ENCODE measurements at regions not wholly inside any gene's neighbourhood (a gene's known extent, or its start where the extent isn't known, plus 50 kb on each side); places are given as distances from the start of the nearest gene placed in this dataset.

DNA sequence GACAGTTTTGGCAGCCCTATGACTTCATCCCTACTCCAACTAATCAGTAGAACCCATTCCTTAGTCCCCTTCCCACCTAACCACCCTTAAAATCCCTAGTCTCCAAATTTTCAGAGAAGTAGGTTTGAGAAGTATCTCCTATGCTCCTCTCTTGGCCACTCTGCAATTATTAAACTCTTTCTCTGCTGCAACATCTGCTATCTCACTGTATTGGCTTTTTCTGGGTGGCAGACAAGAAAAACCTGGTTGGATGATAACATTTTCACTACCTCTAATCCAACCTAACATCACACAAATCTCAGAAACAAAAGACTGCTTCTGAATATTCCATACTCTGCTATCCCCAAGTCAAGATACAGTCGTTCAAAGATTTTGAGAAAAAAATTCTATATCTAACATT, 542.4 kb upstream of the SOX9 start:
- H3K79me1 ChIP-seq (ENCODE audit: low read depth in 1 of 2, low read length in 2 of 2), result no peaks in the 10 kb centered on the region
- H2BK20ac ChIP-seq (ENCODE audit: low read depth, low read length), result no peak overlapping the region
- H4K91ac ChIP-seq (ENCODE audit: insufficient read depth, low read depth, low read length), result no peak overlapping the region
- H2BK5ac ChIP-seq (ENCODE audit: low read depth, low read length, poor library complexity, severe bottlenecking), result no peak overlapping the region
- H4K20me1 ChIP-seq (ENCODE audit: insufficient read depth, low read length), result no peaks in the 10 kb centered on the region
- ATAC-seq (ENCODE audit: low read depth) (no peak), DNase-seq (no peak)
- no peak overlapping the region for H3K4me2 ChIP-seq (ENCODE audit: low read depth, low read length)
- H4K5ac ChIP-seq (ENCODE audit: low read depth, low read length), result no peak overlapping the region
- H3K4me1 ChIP-seq (ENCODE audit: control insufficient read depth, insufficient read depth, low read length), result no peaks in the 10 kb centered on the region
- H4K8ac ChIP-seq (ENCODE audit: low read depth in 2 of 2, low read length in 2 of 2), result no peak overlapping the region
- no peak overlapping the region for H3K14ac ChIP-seq (replicated peaks; ENCODE audit: low read depth, low read length)
- H3K4me3 ChIP-seq (ENCODE audit: insufficient read depth, low read depth, low read length), result no peak overlapping the region
- no peak overlapping the region for H3K27ac ChIP-seq (ENCODE audit: insufficient read depth, low read length)
- ChIA-PET POLR2A (ENCODE audit: unreplicated experiment) (no interaction called here), CTCF (no interaction called here)
- no peak overlapping the region for H2BK15ac ChIP-seq (ENCODE audit: low read depth, low read length)
- H3K23ac ChIP-seq (ENCODE audit: low read depth, low read length), result no peak overlapping the region
- H3K9ac ChIP-seq (ENCODE audit: low read depth, low read length), result no peak overlapping the region
- intact Hi-C loops (cut with micrococcal nuclease), result no loop called here
- no peak overlapping the region for H2BK120ac ChIP-seq (ENCODE audit: low read depth, low read length)
- no peak overlapping the region for H2AFZ ChIP-seq (replicated peaks; ENCODE audit: low read length, poor library complexity)
- H2AK5ac ChIP-seq (ENCODE audit: low read depth, low read length), result no peak overlapping the region
- no TSS peak for BruUV-seq (replicated peaks)
- no peak overlapping the region for H3K4ac ChIP-seq (ENCODE audit: low read depth, low read length)
- no peak overlapping the region for H3K56ac ChIP-seq (ENCODE audit: extremely low read depth, insufficient read depth, low read length)
- H2AK9ac ChIP-seq (replicated peaks; ENCODE audit: low read depth, low read length, poor library complexity), result no peak overlapping the region
- in situ Hi-C loops (cut with MboI; ENCODE audit: low sequenced_read_pairs), result no loop called here
- dilution Hi-C loops (cut with HindIII; ENCODE audit: low sequenced_read_pairs, unreplicated experiment), result no loop called here
- 0 out of 2 replicates have a peak, but pooled peaks cover 2% of the 10 kb centered on the region for H3K9me3 ChIP-seq (ENCODE audit: control insufficient read depth, insufficient read depth, low read length)
- H3K27me3 ChIP-seq (ENCODE audit: control insufficient read depth, insufficient read depth, low read length), result no peaks in the 10 kb centered on the region
- no peaks in the 10 kb centered on the region for H3K36me3 ChIP-seq (ENCODE audit: control insufficient read depth, insufficient read depth, low read length)
- H3K18ac ChIP-seq (ENCODE audit: low read depth, low read length), result no peak overlapping the region
- H3K9me1 ChIP-seq (ENCODE audit: insufficient read depth, low read length), result no peaks in the 10 kb centered on the region
- no peak for TF ChIP-seq RCOR1 (IDR thresholded peaks at IDR 0.05; ENCODE audit: insufficient replicate concordance, low read length)
- no peak for TF ChIP-seq RAD21 (IDR thresholded peaks at IDR 0.05; ENCODE audit: low read length)
- TF ChIP-seq, protein P1, sequence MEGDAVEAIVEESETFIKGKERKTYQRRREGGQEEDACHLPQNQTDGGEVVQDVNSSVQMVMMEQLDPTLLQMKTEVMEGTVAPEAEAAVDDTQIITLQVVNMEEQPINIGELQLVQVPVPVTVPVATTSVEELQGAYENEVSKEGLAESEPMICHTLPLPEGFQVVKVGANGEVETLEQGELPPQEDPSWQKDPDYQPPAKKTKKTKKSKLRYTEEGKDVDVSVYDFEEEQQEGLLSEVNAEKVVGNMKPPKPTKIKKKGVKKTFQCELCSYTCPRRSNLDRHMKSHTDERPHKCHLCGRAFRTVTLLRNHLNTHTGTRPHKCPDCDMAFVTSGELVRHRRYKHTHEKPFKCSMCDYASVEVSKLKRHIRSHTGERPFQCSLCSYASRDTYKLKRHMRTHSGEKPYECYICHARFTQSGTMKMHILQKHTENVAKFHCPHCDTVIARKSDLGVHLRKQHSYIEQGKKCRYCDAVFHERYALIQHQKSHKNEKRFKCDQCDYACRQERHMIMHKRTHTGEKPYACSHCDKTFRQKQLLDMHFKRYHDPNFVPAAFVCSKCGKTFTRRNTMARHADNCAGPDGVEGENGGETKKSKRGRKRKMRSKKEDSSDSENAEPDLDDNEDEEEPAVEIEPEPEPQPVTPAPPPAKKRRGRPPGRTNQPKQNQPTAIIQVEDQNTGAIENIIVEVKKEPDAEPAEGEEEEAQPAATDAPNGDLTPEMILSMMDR (conservative IDR thresholded peaks at IDR 0.05; ENCODE audit: low read depth, low read length), result no peak
- TF ChIP-seq FOS (IDR thresholded peaks at IDR 0.05; ENCODE audit: low read depth, low read length), result no peak
- TF ChIP-seq CEBPB (IDR thresholded peaks at IDR 0.05; ENCODE audit: low read depth, low read length), result no peak
- no peak for TF ChIP-seq CHD1 (IDR thresholded peaks at IDR 0.05; ENCODE audit: low read depth, low read length)
- TF ChIP-seq MAZ (IDR thresholded peaks at IDR 0.05; ENCODE audit: borderline replicate concordance, low read depth, low read length), result no peak
- no peak for TF ChIP-seq SMC3 (IDR thresholded peaks at IDR 0.05; ENCODE audit: low read depth, low read length)
- TF ChIP-seq RFX5 (IDR thresholded peaks at IDR 0.05; ENCODE audit: low read depth, low read length), result no peak
- no peak for TF ChIP-seq MXI1 (IDR thresholded peaks at IDR 0.05; ENCODE audit: borderline replicate concordance, low read depth, low read length)
- no peak for TF ChIP-seq POLR2A (IDR thresholded peaks at IDR 0.05; ENCODE audit: low read depth, low read length)
- no CpG with 5 or more reads among the region's 1 CpG for WGBS, 2 experiments (ENCODE audit: extremely low coverage in 2 of 2, insufficient read length in 1 of 2)

Measured in IMR-90 (cell line).